Stromal cell of bone marrow (primary cell): ENCODE measurements at regions not wholly inside any gene's neighbourhood (a gene's known extent, or its start where the extent isn't known, plus 50 kb on each side); places are given as distances from the start of the nearest gene placed in this dataset.
"Not testable (repeated sequence)": the region's sequence is repeated elsewhere in the genome, so short reads cannot be mapped to it uniquely, and the experiment has no call there.

ENCODE experiments used
- DNase-seq: peaks from one replicate; pipeline ENCODE4 v3.0.0-alpha.2; 2012; ENCODE audit warnings: low read depth

DNA sequence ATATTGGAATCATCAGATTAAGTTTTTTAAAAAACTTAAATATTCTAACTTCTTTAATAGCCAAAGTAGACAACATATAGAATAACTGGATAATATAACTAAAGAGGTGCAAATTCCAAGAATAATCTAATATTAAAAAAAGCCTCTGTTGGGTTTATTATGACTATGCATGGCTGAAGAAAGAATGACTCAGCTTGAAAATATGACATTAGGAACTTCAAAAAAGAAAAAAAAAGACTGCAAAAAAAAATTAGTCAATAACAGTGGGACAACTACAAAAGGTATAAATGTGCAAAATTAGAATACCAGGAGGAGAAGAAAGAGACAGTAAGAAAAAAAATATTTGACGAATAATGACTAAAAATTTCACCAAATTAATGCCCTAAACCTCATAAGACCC, 1178.0 kb downstream of the JRKL start:
- DNase-seq = no peak

DNA sequence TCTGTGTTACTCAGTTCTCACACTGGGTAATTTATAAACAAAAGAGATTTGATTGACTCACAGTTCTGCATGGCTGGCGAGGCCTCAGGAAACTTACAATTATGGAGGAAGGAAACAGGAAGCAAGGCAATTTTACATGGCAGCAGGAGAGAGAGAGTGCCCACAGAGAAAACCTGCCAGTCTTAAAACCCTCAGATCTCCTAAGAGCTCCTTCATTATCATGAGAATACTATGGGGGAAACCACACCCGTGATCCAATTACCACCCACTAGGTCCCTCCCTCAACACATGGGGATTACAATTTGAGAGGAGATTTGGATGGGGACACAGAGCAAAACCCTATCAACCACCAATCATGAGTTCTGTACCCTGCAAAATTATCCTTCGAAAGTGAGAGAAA, 1180.8 kb downstream of the JRKL start:
- no peak for DNase-seq

- not testable (repeated sequence) for DNase-seq
These were observed 1184.0 kb downstream of the JRKL start for GRCh38 chr11:97573771-97574170.

GRCh38 chr11:97574976-97575665, 1185.3 kb downstream of the JRKL start:
- DNase-seq = no peak

- DNase-seq = no peak
These were observed 1217.6 kb downstream of the JRKL start for GRCh38 chr11:97607291-97608000.

- DNase-seq = no peak
These were observed 1220.2 kb downstream of the JRKL start for GRCh38 chr11:97610000-97610399.

GRCh38 chr11:97610854-97611253, 1221.0 kb downstream of the JRKL start:
- no peak for DNase-seq

DNA sequence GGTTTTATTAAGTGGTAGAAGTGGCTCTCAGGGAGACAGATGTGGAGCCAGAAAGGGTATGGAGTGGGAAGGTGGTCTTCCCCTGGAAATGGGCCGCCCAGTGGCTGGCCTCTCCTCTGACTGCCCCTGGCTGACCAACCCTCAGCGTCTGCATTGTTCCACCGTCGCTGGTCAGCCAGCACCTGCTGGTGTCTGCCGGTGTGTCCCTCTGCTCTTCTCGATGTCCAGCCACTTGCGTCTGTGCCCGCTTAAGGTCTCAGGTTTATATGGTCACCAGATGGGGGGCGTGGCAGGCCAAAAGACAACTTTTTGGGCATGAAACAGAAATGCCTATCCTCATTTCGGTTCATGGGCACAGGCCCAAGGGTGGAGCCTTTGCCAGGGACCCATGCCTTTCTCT, 1221.5 kb downstream of the JRKL start:
- DNase-seq = no peak

DNA sequence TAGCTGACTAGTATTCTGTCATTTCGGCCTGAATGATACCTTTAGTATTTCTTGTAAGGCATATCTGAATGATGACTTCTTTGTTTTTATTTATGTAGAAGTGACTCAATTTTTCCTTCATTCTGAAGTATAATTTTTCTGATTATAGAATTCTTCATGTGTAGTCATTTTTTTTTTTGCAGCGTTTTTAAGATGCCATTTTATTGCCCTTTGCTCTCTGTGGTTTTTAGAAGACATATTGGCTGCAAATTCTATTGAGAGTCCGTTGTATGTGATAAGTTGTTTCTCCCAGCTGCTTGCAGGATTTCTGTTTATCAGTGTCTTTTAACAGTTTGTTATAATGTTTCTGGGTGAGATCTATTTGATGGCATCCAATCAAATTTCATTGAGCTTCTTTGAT, 1224.8 kb downstream of the JRKL start:
- DNase-seq = no peak

- DNase-seq = no peak
These were observed 1225.7 kb downstream of the JRKL start for GRCh38 chr11:97615546-97615945.

- DNase-seq = no peak
These were observed 1227.2 kb downstream of the JRKL start for GRCh38 chr11:97617031-97617430.

DNA sequence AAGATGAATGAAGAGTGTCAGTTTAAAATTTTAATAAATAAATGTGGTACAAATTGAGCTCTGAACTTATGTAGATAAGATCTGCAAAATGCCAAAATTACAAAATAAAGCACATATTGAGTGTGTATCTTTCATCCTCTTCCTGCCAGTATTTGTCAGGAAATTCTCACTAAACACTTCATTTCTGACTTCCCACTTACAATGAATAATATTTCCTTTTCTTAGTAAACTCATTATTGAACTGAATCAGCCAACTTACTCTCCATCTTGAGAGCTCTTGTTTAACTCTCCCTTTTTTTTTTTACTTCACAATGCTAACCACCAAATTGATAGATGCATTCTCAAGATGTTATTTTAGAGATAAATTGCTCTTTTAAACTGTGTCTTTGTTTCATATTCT, 1230.2 kb downstream of the JRKL start:
- no peak for DNase-seq

DNA sequence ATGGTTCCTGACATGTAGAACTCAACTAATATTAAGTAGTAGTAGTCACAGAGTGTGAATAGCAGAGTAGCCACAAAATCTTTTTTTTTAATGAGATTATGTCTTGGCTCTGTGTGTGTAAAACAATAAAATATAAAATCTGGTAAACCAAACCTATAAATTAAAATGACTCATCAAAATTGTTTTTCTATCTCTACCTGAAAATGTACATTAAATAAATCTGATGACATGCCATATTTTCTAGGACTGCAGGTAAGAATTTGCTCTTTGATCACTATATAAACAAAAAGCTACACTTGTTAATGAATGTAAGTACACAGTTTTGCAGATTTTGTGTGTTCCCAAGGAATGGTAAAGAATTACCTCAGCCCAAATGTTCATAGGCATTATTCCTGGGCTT, 1231.5 kb downstream of the JRKL start:
- DNase-seq = no peak

DNA sequence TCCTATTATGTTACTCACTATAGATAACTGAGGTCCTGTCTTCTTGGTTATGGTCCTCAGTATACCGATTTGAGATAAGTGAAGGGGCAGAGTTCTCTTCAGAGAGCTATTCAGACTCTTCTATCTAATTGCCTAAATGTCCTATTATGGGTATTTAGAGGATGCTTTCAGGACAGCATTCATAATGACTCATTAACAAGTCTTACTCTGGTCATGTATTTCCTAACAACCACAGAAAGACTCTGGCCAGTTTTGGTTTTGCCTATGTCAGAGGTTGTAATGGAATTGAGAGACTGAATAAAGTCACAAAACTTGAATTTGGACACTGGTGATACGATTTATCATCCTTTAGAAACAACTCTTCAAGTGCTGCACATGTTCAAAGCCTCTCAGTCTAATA, 1233.0 kb downstream of the JRKL start:
- no peak for DNase-seq

- not testable (repeated sequence) for DNase-seq
These were observed 1246.9 kb downstream of the JRKL start for GRCh38 chr11:97636741-97637140.

DNA sequence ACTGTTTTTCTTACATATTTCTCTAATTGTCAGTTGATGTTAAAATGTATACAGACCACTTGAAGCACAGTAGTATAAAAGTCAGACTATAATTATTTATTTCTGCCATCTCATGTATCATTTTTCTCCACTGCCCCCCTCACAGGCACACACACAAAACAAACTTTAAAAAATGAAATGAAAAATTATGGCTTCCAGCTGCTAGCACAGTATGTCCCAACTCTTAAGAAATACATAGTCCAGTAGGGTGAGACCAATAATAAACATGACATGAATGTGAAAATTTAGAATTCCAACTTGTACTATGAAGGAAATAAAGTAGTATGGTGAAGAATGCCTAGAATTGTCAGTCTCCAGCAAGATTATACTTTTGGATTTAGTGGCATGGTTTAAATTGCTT, 1247.9 kb downstream of the JRKL start:
- DNase-seq = no peak

DNA sequence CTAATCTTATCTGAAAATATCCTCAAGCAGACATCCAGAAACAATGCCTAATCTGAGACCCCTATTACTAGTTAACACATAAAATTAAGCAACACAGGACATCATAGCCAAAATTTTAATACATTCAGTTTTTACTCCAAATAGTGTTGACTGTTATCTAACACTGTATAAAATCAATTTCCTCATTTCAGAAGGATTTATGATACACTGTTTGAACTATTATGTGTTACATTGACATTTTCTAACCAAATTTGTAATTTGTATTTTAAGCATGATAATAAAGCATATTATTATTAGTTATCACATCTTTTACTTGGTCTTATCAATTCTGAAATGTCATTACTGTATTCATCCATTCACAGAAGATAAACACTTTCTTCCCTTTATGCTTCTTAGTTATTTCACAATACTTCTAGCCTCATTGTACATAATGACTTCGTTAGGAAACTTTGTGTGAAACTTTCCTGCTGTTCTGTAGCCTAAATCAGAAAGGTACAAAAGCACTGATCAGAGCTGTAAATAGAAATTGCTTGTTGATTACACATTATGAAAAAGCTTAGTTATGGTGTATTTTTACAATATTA, 1248.9 kb downstream of the JRKL start:
- no peak for DNase-seq

DNA sequence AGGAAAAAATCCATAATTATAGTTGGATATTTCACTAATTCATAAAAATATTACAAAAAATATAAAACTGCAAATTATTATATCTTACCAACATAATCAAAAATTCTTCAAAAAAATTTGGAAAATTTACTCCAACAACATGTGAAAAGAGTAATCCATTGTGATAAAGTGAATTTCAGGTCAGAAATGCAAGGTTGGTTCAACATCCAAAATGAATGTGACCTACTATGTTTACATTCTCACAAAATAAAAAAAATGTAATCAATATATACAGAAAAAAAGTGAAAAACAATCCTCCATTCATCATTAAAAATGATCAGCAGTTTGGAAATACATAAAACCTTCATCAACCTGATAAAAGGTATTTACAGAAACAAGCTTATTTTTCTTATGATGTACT, 1252.2 kb downstream of the JRKL start:
- DNase-seq = no peak

DNA sequence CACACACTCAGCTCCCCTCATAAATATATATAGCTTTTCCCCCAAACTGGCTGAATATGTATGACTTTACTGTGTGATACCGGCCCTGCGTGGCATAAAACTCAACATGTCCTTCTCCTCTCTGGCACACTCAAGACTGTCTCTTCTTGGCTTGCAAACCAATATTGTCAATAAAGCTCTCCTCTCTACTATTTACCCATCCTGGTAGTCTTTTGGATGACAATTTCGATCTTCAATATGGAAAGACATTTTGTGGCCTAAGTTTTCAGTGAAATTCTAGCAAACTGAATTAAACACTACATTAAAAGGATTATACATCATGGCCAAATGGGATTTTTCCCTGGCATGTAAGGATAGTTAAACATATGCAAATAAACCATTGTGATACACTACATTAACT, 1255.9 kb downstream of the JRKL start:
- DNase-seq = no peak

DNA sequence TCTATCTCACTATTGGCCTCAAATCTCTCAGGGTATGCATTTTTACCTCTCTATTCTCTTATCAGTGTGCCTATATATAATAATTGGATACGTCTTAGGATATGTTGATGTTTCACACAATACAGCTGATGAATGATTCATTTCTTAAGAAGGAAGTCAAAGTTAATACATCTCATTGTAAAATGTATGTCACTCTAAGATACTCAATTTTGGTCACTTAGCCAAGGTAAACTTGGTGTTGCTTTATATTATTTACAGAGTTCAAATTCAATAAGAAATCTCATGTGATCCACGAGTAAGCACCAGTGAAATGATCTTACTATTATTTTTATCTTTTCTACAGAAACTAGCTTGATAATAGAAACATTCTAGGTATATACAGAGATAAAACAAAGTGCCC, 1266.5 kb downstream of the JRKL start:
- DNase-seq = no peak

GRCh38 chr11:97657852-97658251, 1268.0 kb downstream of the JRKL start:
- no peak for DNase-seq

DNA sequence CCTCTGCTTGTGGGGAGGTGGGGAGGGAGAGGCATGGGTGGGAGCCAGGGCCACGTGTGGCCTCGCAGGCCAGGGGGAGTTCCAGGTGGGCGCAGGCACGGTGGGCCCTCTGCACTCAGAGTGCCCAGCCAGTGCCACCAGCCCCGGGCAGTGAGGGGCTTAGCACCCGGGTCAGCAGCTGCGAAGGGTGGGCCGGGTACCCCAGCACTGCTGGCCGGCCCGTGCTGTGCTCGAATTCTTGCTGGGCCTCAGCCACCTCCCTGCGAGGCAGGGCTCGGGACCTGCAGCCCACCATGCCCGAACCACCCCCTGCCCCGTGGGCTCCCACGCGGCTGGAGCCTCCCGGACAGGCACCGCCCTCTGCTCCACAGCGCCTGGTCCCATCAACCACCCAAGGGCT, 1277.2 kb downstream of the JRKL start:
- no peak for DNase-seq

GRCh38 chr11:97683733-97684132, 1293.9 kb downstream of the JRKL start:
- DNase-seq = no peak
